ENCODE measurements at regions not wholly inside any gene's neighbourhood (a gene's known extent, or its start where the extent isn't known, plus 50 kb on each side); places are given as distances from the start of the nearest gene placed in this dataset.

- no peak for TF ChIP-seq ZSCAN22 (CRISPR knock-in tag; IDR thresholded peaks at IDR 0.05)
- no peak for TF ChIP-seq RBM39 (IDR thresholded peaks at IDR 0.05; ENCODE audit: low read depth, low read length, poor library complexity, severe bottlenecking)
- TF ChIP-seq CTCF (CRISPR knock-in tag; IDR thresholded peaks at IDR 0.05), result no peak
- no peak for TF ChIP-seq EEA1 (CRISPR knock-in tag; IDR thresholded peaks at IDR 0.05; ENCODE audit: borderline replicate concordance)
- TF ChIP-seq ZNF713 (CRISPR knock-in tag; IDR thresholded peaks at IDR 0.05), result no peak
- TF ChIP-seq CEBPB (IDR thresholded peaks at IDR 0.05; ENCODE audit: borderline replicate concordance, low read depth, low read length), result no peak
- no peak for TF ChIP-seq MYC (CRISPR knock-in tag; IDR thresholded peaks at IDR 0.05; ENCODE audit: borderline replicate concordance)
Observed at GRCh38 chrX:114065577-114066223, 518.2 kb upstream of the HTR2C start.
